ENCODE measurements at regions not wholly inside any gene's neighbourhood (a gene's known extent, or its start where the extent isn't known, plus 50 kb on each side); places are given as distances from the start of the nearest gene placed in this dataset.

DNA sequence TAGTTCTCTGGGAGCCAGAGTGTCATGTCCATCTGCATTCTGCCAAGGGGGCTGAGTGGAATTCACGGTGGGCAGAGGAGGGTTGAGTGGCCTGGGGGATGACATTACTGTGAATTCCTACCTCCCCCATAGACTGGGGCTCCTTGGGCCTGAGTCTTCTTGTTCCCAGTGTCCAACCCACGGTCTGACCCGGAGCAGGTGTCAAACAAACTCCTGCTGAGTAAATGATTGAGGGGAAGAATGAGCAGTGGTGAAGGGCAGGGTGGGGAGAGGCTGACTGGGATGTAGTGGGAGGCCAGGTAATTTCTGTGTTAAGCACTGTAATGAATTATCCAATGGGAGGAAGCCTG is 597.6 kb downstream of the MATN1 start (continued):
- TF ChIP-seq, protein P1, sequence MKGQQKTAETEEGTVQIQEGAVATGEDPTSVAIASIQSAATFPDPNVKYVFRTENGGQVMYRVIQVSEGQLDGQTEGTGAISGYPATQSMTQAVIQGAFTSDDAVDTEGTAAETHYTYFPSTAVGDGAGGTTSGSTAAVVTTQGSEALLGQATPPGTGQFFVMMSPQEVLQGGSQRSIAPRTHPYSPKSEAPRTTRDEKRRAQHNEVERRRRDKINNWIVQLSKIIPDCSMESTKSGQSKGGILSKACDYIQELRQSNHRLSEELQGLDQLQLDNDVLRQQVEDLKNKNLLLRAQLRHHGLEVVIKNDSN (IDR thresholded peaks at IDR 0.05; ENCODE audit: borderline replicate concordance, extremely low read length, insufficient read depth, low read depth, low read length), result no peak
- TF ChIP-seq GABPA (IDR thresholded peaks at IDR 0.05; ENCODE audit: low read depth), result no peak
- TF ChIP-seq SUPT20H (IDR thresholded peaks at IDR 0.05; ENCODE audit: borderline replicate concordance, control insufficient read depth, low read depth, low read length), result no peak
- TF ChIP-seq CREB1 (IDR thresholded peaks at IDR 0.05; ENCODE audit: low read depth), result no peak

DNA sequence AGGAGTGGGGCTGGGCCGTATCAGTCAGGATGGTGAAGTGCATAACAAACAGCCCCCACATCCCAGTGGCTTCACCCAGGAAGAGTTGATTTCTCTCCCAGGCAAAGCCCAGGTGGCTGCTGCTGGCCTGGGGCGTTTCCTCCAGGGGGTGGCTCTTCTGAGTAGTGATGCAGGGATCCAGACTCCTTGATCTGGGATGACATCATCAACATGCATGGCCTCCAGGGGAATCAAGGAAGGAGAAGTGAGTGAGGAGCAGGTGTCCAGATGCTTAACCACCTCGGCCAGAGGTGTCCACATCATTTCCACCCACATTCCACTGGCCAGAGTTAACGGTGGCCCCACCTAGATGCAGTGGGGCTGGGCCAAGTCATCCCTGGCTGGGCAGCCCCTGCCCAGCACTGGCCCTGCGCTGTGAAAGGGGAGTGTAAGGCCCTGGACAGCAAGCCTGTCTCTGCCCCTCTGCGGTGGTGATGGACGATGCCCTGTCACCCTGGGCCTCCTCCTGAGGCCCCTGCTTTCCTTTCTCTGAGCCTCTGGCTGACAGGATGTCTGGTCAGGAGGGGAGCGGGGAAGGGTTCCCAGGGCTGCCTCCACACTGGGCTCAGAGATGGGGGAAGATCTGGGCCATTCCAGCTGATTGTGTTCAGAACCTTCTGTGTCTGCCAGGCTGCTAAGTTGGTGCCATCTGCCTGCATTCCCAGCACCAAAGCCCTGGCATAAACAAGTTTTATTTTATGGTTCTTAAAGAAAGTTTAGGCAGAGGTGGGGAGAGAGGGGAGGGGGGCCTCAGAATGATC is 598.2 kb downstream of the MATN1 start:
- no TSS peak for BruUV-seq (replicated peaks)
- Histone ChIP-seq H2AFZ (ENCODE audit: control insufficient read depth, low read depth, low read length) (no peak overlapping the region), H3K4me3 (no peak overlapping the region), H3K9me3 (replicated peaks; ENCODE audit: control insufficient read depth, insufficient read depth, low read length) (no peaks in the 10 kb centered on the region), H3K4me2 (ENCODE audit: control insufficient read depth, insufficient read depth) (no peak overlapping the region), H3K9ac (ENCODE audit: control insufficient read depth, insufficient read depth, low read length) (no peak overlapping the region), H3K4me1 (ENCODE audit: control insufficient read depth, insufficient read depth, low read length) (no peaks in the 10 kb centered on the region), H3K79me2 (ENCODE audit: control insufficient read depth, insufficient read depth, low read length) (no peaks in the 10 kb centered on the region), H3K36me3 (ENCODE audit: control insufficient read depth in 2 of 2, insufficient read depth in 2 of 2, low read length in 1 of 2) (no peaks in the 10 kb centered on the region), H4K20me1 (ENCODE audit: control insufficient read depth, insufficient read depth) (no peaks in the 10 kb centered on the region), H3K27me3 (replicated peaks in 1 of 2; ENCODE audit: control insufficient read depth in 2 of 2, insufficient read depth in 2 of 2, low read length in 1 of 2) (no peaks in the 10 kb centered on the region; a peak in 1 of 4 replicates), H3K27ac (ENCODE audit: control insufficient read depth, insufficient read depth) (no peak overlapping the region)
- RAD21 ChIA-PET (ENCODE audit: unreplicated experiment), result no interaction called here
- DNase-seq (ENCODE audit: low read depth, low spot score) (no peak), ATAC-seq (no peak), FAIRE-seq (no peak)
- in situ Hi-C loops (cut with MboI), result no loop called here
- POLR2A ChIA-PET, result no interaction called here
- SMC1A ChIA-PET (ENCODE audit: uncharacterized antibody, unreplicated experiment), result no interaction called here
- 8% methylated on average over 8 of the region's 8 CpGs for WGBS (ENCODE audit: insufficient coverage, insufficient replicate concordance, low lambda C conversion rate, missing lambda C conversion rate)
- intact Hi-C loops (cut with micrococcal nuclease; ENCODE audit: unreplicated experiment), result no loop called here
- CTCF ChIA-PET, result no interaction called here
- no peak for TF ChIP-seq NFYB (IDR thresholded peaks at IDR 0.05; ENCODE audit: insufficient read depth, low read depth, low read length)
- no peak for TF ChIP-seq CHD1 (IDR thresholded peaks at IDR 0.05; ENCODE audit: low read depth, low read length)
- TF ChIP-seq JUNB (IDR thresholded peaks at IDR 0.05), result no peak
- no peak for TF ChIP-seq EZH2 (IDR thresholded peaks at IDR 0.05; ENCODE audit: borderline replicate concordance, control insufficient read depth, low read depth, low read length)
- TF ChIP-seq TCF7 (IDR thresholded peaks at IDR 0.05; ENCODE audit: borderline replicate concordance), result no peak
- TF ChIP-seq, protein P2, sequence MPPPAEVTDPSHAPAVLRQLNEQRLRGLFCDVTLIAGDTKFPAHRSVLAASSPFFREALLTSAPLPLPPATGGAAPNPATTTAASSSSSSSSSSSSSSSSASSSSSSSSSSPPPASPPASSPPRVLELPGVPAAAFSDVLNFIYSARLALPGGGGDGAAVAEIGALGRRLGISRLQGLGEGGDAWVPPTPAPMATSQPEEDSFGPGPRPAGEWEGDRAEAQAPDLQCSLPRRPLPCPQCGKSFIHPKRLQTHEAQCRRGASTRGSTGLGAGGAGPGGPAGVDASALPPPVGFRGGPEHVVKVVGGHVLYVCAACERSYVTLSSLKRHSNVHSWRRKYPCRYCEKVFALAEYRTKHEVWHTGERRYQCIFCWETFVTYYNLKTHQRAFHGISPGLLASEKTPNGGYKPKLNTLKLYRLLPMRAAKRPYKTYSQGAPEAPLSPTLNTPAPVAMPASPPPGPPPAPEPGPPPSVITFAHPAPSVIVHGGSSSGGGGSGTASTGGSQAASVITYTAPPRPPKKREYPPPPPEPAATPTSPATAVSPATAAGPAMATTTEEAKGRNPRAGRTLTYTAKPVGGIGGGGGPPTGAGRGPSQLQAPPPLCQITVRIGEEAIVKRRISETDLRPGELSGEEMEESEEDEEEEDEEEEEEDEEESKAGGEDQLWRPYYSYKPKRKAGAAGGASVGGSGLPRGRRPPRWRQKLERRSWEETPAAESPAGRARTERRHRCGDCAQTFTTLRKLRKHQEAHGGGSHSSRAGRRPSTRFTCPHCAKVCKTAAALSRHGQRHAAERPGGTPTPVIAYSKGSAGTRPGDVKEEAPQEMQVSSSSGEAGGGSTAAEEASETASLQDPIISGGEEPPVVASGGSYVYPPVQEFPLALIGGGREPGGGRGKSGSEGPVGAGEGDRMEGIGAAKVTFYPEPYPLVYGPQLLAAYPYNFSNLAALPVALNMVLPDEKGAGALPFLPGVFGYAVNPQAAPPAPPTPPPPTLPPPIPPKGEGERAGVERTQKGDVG (CRISPR knock-in tag; IDR thresholded peaks at IDR 0.05), result no peak
- TF ChIP-seq ZBED1 (IDR thresholded peaks at IDR 0.05; ENCODE audit: borderline replicate concordance), result no peak
- no peak for TF ChIP-seq RFX5 (IDR thresholded peaks at IDR 0.05; ENCODE audit: low read depth, low read length)
- TF ChIP-seq ZNF207 (IDR thresholded peaks at IDR 0.05; ENCODE audit: borderline replicate concordance), result no peak
- TF ChIP-seq TBL1XR1 (IDR thresholded peaks at IDR 0.05; ENCODE audit: low read depth, low read length), result no peak
- TF ChIP-seq FOXM1 (IDR thresholded peaks at IDR 0.05; ENCODE audit: low read depth, low read length), result no peak
- TF ChIP-seq, protein P1 (IDR thresholded peaks at IDR 0.05; ENCODE audit: borderline replicate concordance, extremely low read length, insufficient read depth, low read depth, low read length), result no peak
- TF ChIP-seq, protein P3, sequence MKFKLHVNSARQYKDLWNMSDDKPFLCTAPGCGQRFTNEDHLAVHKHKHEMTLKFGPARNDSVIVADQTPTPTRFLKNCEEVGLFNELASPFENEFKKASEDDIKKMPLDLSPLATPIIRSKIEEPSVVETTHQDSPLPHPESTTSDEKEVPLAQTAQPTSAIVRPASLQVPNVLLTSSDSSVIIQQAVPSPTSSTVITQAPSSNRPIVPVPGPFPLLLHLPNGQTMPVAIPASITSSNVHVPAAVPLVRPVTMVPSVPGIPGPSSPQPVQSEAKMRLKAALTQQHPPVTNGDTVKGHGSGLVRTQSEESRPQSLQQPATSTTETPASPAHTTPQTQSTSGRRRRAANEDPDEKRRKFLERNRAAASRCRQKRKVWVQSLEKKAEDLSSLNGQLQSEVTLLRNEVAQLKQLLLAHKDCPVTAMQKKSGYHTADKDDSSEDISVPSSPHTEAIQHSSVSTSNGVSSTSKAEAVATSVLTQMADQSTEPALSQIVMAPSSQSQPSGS (IDR thresholded peaks at IDR 0.05; ENCODE audit: low read length), result no peak
- TF ChIP-seq CREB1 (IDR thresholded peaks at IDR 0.05; ENCODE audit: low read depth), result no peak
